ENCODE measurements at regions not wholly inside any gene's neighbourhood (a gene's known extent, or its start where the extent isn't known, plus 50 kb on each side); places are given as distances from the start of the nearest gene placed in this dataset.

- intact Hi-C loops (cut with DNase I), result no loop called here
- TF ChIP-seq, protein P1, sequence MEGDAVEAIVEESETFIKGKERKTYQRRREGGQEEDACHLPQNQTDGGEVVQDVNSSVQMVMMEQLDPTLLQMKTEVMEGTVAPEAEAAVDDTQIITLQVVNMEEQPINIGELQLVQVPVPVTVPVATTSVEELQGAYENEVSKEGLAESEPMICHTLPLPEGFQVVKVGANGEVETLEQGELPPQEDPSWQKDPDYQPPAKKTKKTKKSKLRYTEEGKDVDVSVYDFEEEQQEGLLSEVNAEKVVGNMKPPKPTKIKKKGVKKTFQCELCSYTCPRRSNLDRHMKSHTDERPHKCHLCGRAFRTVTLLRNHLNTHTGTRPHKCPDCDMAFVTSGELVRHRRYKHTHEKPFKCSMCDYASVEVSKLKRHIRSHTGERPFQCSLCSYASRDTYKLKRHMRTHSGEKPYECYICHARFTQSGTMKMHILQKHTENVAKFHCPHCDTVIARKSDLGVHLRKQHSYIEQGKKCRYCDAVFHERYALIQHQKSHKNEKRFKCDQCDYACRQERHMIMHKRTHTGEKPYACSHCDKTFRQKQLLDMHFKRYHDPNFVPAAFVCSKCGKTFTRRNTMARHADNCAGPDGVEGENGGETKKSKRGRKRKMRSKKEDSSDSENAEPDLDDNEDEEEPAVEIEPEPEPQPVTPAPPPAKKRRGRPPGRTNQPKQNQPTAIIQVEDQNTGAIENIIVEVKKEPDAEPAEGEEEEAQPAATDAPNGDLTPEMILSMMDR (IDR thresholded peaks at IDR 0.05; ENCODE audit: borderline replicate concordance, extremely low read depth, insufficient read depth), result no peak
- no peaks in the 10 kb centered on the region for H3K4me1 ChIP-seq (ENCODE audit: control insufficient read depth in 2 of 3, insufficient read depth in 2 of 3, low read depth in 1 of 3, low read length in 3 of 3)
- H3K4me3 ChIP-seq (ENCODE audit: low read length in 3 of 3), result no peak overlapping the region
- FAIRE-seq, result no peak
- DNase-seq, result no peak
- no peaks in the 10 kb centered on the region for H3K9me3 ChIP-seq (ENCODE audit: control insufficient read depth in 2 of 3, insufficient read depth in 1 of 3, low read length in 3 of 3)
- no peaks in the 10 kb centered on the region for H3K36me3 ChIP-seq (ENCODE audit: control insufficient read depth in 2 of 3, insufficient read depth in 3 of 3, low read length in 3 of 3)
- no peak overlapping the region for H3K9ac ChIP-seq (ENCODE audit: low read length in 3 of 3)
- H3K27ac ChIP-seq (ENCODE audit: low read depth in 2 of 2, low read length in 2 of 2), result no peak overlapping the region
- no peaks in the 10 kb centered on the region for H3K27me3 ChIP-seq (ENCODE audit: control insufficient read depth, insufficient read depth, low read length)
Observed at GRCh38 chr14:43056106-43056505, 1449.4 kb downstream of the LRFN5 start.

- no peak overlapping the region for H3K27ac ChIP-seq (ENCODE audit: low read depth in 2 of 2, low read length in 2 of 2)
- no peak overlapping the region for H3K4me3 ChIP-seq (ENCODE audit: low read length in 3 of 3)
- no peaks in the 10 kb centered on the region for H3K36me3 ChIP-seq (ENCODE audit: control insufficient read depth in 2 of 3, insufficient read depth in 3 of 3, low read length in 3 of 3)
- no peaks in the 10 kb centered on the region for H3K27me3 ChIP-seq (ENCODE audit: control insufficient read depth, insufficient read depth, low read length)
- H3K9ac ChIP-seq (ENCODE audit: low read length in 3 of 3), result no peak overlapping the region
- FAIRE-seq (no peak), DNase-seq (no peak)
- H3K9me3 ChIP-seq (ENCODE audit: control insufficient read depth in 2 of 3, insufficient read depth in 1 of 3, low read length in 3 of 3), result no peaks in the 10 kb centered on the region
- intact Hi-C loops (cut with DNase I), result no loop called here
- TF ChIP-seq, protein P1 (IDR thresholded peaks at IDR 0.05; ENCODE audit: borderline replicate concordance, extremely low read depth, insufficient read depth), result no peak
- H3K4me1 ChIP-seq (ENCODE audit: control insufficient read depth in 2 of 3, insufficient read depth in 2 of 3, low read depth in 1 of 3, low read length in 3 of 3), result no peaks in the 10 kb centered on the region
Observed at GRCh38 chr14:43052897-43053296, 1446.2 kb downstream of the LRFN5 start.

- FAIRE-seq, result no peak
Observed at GRCh38 chr14:43043850-43044249, 1437.2 kb downstream of the LRFN5 start.

GRCh38 chr14:43042408-43042807, 1435.7 kb downstream of the LRFN5 start:
- Histone ChIP-seq H3K4me1 (ENCODE audit: control insufficient read depth in 2 of 3, insufficient read depth in 2 of 3, low read depth in 1 of 3, low read length in 3 of 3) (no peaks in the 10 kb centered on the region), H3K4me3 (ENCODE audit: low read length in 3 of 3) (no peak overlapping the region), H3K27ac (ENCODE audit: low read depth in 2 of 2, low read length in 2 of 2) (no peak overlapping the region), H3K9me3 (ENCODE audit: control insufficient read depth in 2 of 3, insufficient read depth in 1 of 3, low read length in 3 of 3) (no peaks in the 10 kb centered on the region), H3K9ac (ENCODE audit: low read length in 3 of 3) (no peak overlapping the region), H3K27me3 (ENCODE audit: control insufficient read depth, insufficient read depth, low read length) (no peaks in the 10 kb centered on the region), H3K36me3 (ENCODE audit: control insufficient read depth in 2 of 3, insufficient read depth in 3 of 3, low read length in 3 of 3) (no peaks in the 10 kb centered on the region)
- intact Hi-C loops (cut with DNase I), result no loop called here
- FAIRE-seq (no peak), DNase-seq (no peak)
- TF ChIP-seq, protein P1 (IDR thresholded peaks at IDR 0.05; ENCODE audit: borderline replicate concordance, extremely low read depth, insufficient read depth), result no peak

More at GRCh38 chr14:43043850-43044249, 1437.2 kb downstream of the LRFN5 start:
- no peaks in the 10 kb centered on the region for H3K9me3 ChIP-seq (ENCODE audit: control insufficient read depth in 2 of 3, insufficient read depth in 1 of 3, low read length in 3 of 3)
- DNase-seq, result no peak
- H3K9ac ChIP-seq (ENCODE audit: low read length in 3 of 3), result no peak overlapping the region
- intact Hi-C loops (cut with DNase I), result no loop called here
- TF ChIP-seq, protein P1 (IDR thresholded peaks at IDR 0.05; ENCODE audit: borderline replicate concordance, extremely low read depth, insufficient read depth), result no peak
- no peaks in the 10 kb centered on the region for H3K4me1 ChIP-seq (ENCODE audit: control insufficient read depth in 2 of 3, insufficient read depth in 2 of 3, low read depth in 1 of 3, low read length in 3 of 3)
- no peak overlapping the region for H3K4me3 ChIP-seq (ENCODE audit: low read length in 3 of 3)
- H3K36me3 ChIP-seq (ENCODE audit: control insufficient read depth in 2 of 3, insufficient read depth in 3 of 3, low read length in 3 of 3), result no peaks in the 10 kb centered on the region
- no peak overlapping the region for H3K27ac ChIP-seq (ENCODE audit: low read depth in 2 of 2, low read length in 2 of 2)
- no peaks in the 10 kb centered on the region for H3K27me3 ChIP-seq (ENCODE audit: control insufficient read depth, insufficient read depth, low read length)

Measured in kidney (tissue), 13 donors.